ENCODE measurements at regions not wholly inside any gene's neighbourhood (a gene's known extent, or its start where the extent isn't known, plus 50 kb on each side); places are given as distances from the start of the nearest gene placed in this dataset.
A peak's percentile ranks its signal among the peaks of the same experiment; 100 is the strongest.
"Not testable (repeated sequence)": the region's sequence is repeated elsewhere in the genome, so short reads cannot be mapped to it uniquely, and the experiment has no call there.

DNA sequence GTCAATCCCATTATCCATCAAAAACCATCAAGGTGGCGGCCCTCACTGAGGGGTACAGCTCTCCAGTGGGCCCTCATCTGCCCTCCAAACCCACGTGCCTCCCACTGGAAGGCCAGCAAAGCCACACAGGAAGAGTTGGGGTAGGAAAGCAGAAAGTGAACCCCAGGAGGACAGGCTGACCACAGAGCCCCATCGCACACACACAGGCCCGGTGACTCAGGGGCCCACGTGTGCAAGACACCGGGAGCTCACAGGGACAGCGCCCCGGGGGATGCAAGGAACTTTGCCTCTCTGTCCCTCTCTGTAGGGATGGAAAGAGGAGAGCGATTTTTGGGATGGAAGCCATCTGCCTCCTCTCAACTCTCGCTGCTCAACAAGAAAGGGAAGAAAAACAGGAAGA, 85.0 kb upstream of the FRG2C start:
- not testable (repeated sequence) for H3K4me3 ChIP-seq (IDR thresholded peaks at IDR 0.05; ENCODE audit: insufficient read depth, low read depth, low read length); H3K9ac ChIP-seq; H3K4me1 ChIP-seq (ENCODE audit: low read depth, poor library complexity, severe bottlenecking); H3K27me3 ChIP-seq (ENCODE audit: insufficient read depth, low read depth); H2AFZ ChIP-seq (ENCODE audit: low read depth); H3K36me3 ChIP-seq (ENCODE audit: insufficient read depth); H3K27ac ChIP-seq; H3K79me2 ChIP-seq (ENCODE audit: insufficient read depth, low read depth); H4K20me1 ChIP-seq (ENCODE audit: insufficient read depth)
- peak overlapping the region; percentile 17; the same call in 1 of the 2 replicates for H3K4me2 ChIP-seq

DNA sequence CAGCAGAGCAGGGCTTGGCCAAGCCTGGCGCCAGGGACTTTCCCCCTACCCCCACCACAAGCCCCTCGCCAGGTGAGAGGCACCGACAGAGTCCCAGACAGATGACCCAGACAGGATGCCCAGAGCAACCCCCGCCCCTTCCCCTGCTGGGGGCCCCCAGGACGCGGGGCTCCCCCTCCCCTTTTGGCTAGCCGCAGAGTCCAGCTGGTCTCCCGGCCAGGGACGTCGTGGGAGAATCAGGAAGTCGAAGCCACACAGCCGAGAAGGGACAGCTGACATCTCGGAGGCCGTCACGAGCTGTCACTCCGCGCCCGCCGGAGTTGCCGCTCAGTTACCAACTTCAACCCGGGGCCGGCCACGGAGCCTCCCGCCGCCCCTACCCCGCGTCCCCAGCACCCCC, 84.6 kb upstream of the FRG2C start:
- not testable (repeated sequence) for H3K27me3 ChIP-seq (ENCODE audit: insufficient read depth, low read depth); H3K9ac ChIP-seq; H2AFZ ChIP-seq (ENCODE audit: low read depth); H3K79me2 ChIP-seq (ENCODE audit: insufficient read depth, low read depth); H3K4me1 ChIP-seq (ENCODE audit: low read depth, poor library complexity, severe bottlenecking); H3K27ac ChIP-seq; H4K20me1 ChIP-seq (ENCODE audit: insufficient read depth); H3K36me3 ChIP-seq (ENCODE audit: insufficient read depth); H3K4me3 ChIP-seq (IDR thresholded peaks at IDR 0.05; ENCODE audit: insufficient read depth, low read depth, low read length)
- peak overlapping the region; percentile 17; the same call in 1 of the 2 replicates for H3K4me2 ChIP-seq

DNA sequence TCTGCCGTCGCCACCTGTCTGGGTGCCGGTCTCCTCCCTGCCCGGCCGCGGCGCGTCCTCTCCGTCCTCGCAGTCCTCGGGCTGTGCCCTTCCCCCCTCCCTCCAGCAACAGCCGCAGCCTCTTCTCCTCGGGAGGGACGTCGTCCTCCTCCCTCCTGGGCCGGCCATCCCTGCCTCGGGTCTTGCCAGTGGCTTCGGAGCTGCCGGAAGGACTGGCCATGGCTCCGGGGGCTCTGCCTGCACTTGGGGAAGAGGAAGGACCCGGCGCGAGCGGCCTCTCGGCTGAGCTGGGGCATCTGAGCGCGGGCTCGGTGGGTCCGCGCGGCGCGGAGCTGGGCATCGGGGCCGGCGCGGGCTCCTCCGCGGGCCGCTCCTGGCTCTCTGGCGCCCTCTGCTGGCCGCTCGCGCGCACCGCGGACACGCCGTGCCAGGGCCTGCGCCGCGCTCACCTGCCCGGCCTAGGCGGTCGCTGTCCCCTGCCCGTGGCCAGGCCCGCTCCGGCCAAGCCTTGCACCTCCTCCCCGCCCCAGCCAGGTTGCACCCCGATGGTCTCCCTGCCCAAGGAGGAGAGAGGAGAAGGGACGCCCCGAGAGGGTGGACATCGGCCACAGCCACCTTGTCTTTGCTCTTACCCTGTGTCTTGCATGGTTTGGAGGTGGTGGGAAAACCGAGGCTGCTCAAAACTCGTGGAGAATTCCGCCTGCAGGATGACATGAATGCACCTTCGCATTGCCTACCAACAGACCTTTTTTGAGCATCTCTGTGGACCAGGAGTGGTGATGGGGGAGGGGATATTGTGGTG, 83.9 kb upstream of the FRG2C start:
- H3K27ac ChIP-seq; H3K36me3 ChIP-seq (ENCODE audit: insufficient read depth): not testable (repeated sequence)

DNA sequence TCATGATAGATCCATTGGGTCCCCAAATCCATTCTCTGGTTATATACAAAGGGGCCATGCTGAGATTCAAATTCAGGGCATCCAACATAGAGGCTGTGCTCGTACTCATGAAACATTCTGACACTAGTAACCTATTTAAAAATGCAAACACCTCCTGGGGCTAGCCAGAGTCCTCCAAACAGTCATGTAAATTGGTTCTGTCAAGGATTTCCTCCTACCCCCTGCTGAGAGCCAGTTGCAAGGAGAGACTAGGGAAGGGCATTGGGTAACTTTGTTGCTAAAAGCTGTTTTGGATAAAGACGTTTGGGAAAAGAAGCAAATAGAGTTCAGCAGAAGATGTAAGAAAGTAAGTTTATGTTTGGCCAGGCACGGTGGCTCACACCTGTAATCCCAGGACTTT, 81.6 kb upstream of the FRG2C start:
- H3K27ac ChIP-seq; H2AFZ ChIP-seq (ENCODE audit: low read depth); H3K79me2 ChIP-seq (ENCODE audit: insufficient read depth, low read depth); H3K27me3 ChIP-seq (ENCODE audit: insufficient read depth, low read depth); H4K20me1 ChIP-seq (ENCODE audit: insufficient read depth); H3K4me2 ChIP-seq; H3K4me1 ChIP-seq (ENCODE audit: low read depth, poor library complexity, severe bottlenecking); H3K9ac ChIP-seq; H3K36me3 ChIP-seq (ENCODE audit: insufficient read depth); H3K4me3 ChIP-seq (IDR thresholded peaks at IDR 0.05; ENCODE audit: insufficient read depth, low read depth, low read length): not testable (repeated sequence)

More for the DNA sequence above, 83.9 kb upstream of the FRG2C start:
- not testable (repeated sequence) for H4K20me1 ChIP-seq (ENCODE audit: insufficient read depth); H3K79me2 ChIP-seq (ENCODE audit: insufficient read depth, low read depth); H3K4me3 ChIP-seq (IDR thresholded peaks at IDR 0.05; ENCODE audit: insufficient read depth, low read depth, low read length); H3K9ac ChIP-seq; H3K27me3 ChIP-seq (ENCODE audit: insufficient read depth, low read depth); H3K4me1 ChIP-seq (ENCODE audit: low read depth, poor library complexity, severe bottlenecking)
- H2AFZ ChIP-seq (ENCODE audit: low read depth): peak overlapping the region; percentile 79
- peak overlapping the region; percentile 29; the same call in 1 of the 2 replicates for H3K4me2 ChIP-seq

DNA sequence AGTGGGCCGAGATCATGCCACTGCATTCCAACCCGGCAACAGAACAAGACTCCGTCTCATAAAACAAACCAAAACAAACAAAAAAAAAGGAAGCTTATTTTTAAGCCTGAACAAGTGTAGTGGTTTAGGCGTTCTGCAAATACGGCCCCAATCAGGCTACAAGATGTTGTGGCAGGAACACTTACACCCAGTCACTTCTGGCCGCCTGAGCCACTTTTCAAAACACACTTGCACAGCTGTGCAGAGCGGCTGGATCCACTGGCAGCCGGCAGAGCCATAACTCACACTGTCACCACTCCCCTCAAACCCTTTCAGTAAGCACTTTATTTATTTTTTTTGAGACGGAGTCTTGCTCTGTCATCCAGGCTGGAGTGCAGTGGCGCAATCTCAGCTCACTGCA, 81.0 kb upstream of the FRG2C start:
- H2AFZ ChIP-seq (ENCODE audit: low read depth); H3K4me2 ChIP-seq; H4K20me1 ChIP-seq (ENCODE audit: insufficient read depth); H3K9ac ChIP-seq; H3K4me3 ChIP-seq (IDR thresholded peaks at IDR 0.05; ENCODE audit: insufficient read depth, low read depth, low read length); H3K36me3 ChIP-seq (ENCODE audit: insufficient read depth); H3K4me1 ChIP-seq (ENCODE audit: low read depth, poor library complexity, severe bottlenecking); H3K27ac ChIP-seq; H3K79me2 ChIP-seq (ENCODE audit: insufficient read depth, low read depth); H3K27me3 ChIP-seq (ENCODE audit: insufficient read depth, low read depth): not testable (repeated sequence)

DNA sequence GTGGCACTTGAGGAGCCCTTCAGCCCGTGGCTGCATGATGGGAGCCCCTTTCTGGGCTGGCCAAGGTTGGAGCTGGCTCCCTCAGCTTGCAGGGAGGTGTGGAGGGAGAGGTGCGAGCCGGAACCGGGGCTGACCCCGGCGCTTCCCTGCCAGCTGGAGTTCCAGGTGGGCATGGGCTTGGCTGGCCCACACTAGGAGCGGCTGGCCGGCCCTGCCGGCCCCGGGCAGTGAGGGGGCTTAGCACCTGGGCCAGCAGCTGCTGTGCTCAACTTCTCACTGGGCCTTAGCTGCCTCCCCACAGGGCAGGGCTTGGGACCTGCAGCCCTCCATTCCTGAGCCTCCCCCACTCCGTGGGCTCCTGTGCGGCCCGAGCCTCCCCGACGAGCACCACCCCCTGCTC, 76.4 kb upstream of the FRG2C start:
- not testable (repeated sequence) for H3K79me2 ChIP-seq (ENCODE audit: insufficient read depth, low read depth); H3K9ac ChIP-seq; H3K36me3 ChIP-seq (ENCODE audit: insufficient read depth); H3K4me1 ChIP-seq (ENCODE audit: low read depth, poor library complexity, severe bottlenecking); H3K27ac ChIP-seq; H3K4me3 ChIP-seq (IDR thresholded peaks at IDR 0.05; ENCODE audit: insufficient read depth, low read depth, low read length); H3K4me2 ChIP-seq; H4K20me1 ChIP-seq (ENCODE audit: insufficient read depth); H3K27me3 ChIP-seq (ENCODE audit: insufficient read depth, low read depth); H2AFZ ChIP-seq (ENCODE audit: low read depth)

DNA sequence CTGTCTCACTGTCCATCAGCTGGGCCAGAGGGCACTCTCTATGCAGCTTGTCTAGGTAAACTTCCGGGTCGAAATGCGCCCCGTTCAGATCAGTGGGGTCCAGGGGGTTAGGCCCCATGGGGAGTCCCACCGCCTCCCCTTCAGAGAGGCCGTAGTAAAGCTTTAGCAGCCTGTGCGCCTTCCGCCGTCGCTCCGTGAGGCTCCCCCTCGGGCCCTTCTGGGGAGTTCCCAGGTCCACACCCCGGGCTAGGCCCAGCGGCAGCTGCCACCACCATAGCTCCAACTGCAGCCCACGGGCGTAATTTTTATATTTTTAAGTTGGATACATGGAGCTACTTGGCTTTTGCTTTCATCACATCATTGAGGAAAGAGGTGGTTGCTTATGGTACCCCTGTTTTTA, 73.7 kb upstream of the FRG2C start:
- not testable (repeated sequence) for H3K79me2 ChIP-seq (ENCODE audit: insufficient read depth, low read depth); H3K9ac ChIP-seq; H3K4me1 ChIP-seq (ENCODE audit: low read depth, poor library complexity, severe bottlenecking); H4K20me1 ChIP-seq (ENCODE audit: insufficient read depth); H3K36me3 ChIP-seq (ENCODE audit: insufficient read depth); H2AFZ ChIP-seq (ENCODE audit: low read depth); H3K27ac ChIP-seq; H3K4me3 ChIP-seq (IDR thresholded peaks at IDR 0.05; ENCODE audit: insufficient read depth, low read depth, low read length); H3K27me3 ChIP-seq (ENCODE audit: insufficient read depth, low read depth); H3K4me2 ChIP-seq

DNA sequence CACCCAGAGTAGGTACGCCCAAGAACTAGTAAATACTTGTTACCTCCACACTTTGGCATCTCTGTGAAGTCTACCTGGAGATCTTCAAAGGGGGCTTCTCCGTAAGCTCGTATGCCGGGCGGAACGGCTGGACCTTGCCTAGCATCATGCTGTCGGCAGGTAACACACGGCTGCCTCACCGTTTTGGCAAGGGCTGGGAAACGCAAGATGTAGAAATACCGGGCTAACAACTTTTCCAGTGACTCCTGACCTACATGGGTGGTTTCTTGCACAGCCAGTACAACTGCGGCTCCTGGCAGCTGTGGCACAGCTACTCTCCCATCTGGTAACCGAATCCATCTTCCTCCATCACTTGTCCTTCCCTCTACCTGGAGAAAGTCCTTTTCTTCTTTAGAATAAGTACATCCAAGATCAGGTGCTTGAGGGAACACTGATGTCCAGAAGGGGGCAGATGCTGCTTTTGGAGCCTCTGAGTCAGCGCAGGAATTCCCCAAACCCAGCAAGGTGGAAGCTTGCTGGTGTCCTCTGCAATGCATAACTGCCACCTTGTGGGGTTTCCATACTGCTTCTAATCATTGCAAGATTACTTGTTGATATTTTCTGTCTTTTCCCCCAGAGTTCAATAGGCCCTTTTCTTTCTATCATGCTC, 59.7 kb upstream of the FRG2C start:
- not testable (repeated sequence) for H3K4me2 ChIP-seq; H3K36me3 ChIP-seq (ENCODE audit: insufficient read depth); H4K20me1 ChIP-seq (ENCODE audit: insufficient read depth); H3K4me3 ChIP-seq (IDR thresholded peaks at IDR 0.05; ENCODE audit: insufficient read depth, low read depth, low read length); H2AFZ ChIP-seq (ENCODE audit: low read depth); H3K27me3 ChIP-seq (ENCODE audit: insufficient read depth, low read depth); H3K4me1 ChIP-seq (ENCODE audit: low read depth, poor library complexity, severe bottlenecking); H3K79me2 ChIP-seq (ENCODE audit: insufficient read depth, low read depth); H3K27ac ChIP-seq; H3K9ac ChIP-seq

DNA sequence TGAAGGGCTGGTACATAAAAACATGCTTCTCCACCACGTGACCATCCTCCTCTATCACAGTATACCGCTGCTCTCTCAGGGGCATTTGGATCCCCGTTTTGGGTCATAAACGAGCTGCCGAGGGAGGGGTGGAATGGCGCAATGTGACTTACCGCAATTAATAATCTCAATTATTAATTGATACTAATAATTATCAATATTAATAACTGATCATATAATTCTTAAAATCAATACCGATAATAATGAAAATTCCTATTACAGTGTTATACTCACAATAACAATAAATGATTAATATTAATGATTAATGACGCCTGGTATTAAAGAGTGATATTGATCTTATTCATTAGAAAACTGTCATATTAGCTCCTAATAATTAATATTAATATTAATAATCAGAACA, 56.1 kb upstream of the FRG2C start:
- not testable (repeated sequence) for H3K27ac ChIP-seq; H4K20me1 ChIP-seq (ENCODE audit: insufficient read depth); H3K4me3 ChIP-seq (IDR thresholded peaks at IDR 0.05; ENCODE audit: insufficient read depth, low read depth, low read length); H3K9ac ChIP-seq; H3K4me2 ChIP-seq; H3K36me3 ChIP-seq (ENCODE audit: insufficient read depth); H2AFZ ChIP-seq (ENCODE audit: low read depth); H3K27me3 ChIP-seq (ENCODE audit: insufficient read depth, low read depth); H3K79me2 ChIP-seq (ENCODE audit: insufficient read depth, low read depth); H3K4me1 ChIP-seq (ENCODE audit: low read depth, poor library complexity, severe bottlenecking)

DNA sequence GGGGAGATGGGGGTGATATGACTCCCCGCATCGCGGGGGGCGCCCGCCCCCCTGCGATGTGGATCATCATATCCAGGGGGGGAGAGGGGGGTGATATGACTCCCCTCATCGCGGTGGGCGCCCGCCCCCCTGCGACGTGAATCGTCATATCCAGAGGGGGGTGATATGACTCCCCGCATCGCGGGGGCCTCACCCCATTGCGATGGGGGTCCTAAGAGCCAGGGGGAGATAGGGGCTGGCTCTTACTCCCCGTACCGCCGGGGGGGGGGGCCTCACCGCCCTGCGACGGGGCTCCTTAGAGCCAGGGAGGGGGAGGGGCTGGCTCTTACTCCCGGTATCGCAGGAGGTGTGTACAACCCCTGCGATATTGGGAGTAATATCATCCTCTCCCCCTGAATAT, 54.5 kb upstream of the FRG2C start:
- H4K20me1 ChIP-seq (ENCODE audit: insufficient read depth); H3K36me3 ChIP-seq (ENCODE audit: insufficient read depth); H3K4me1 ChIP-seq (ENCODE audit: low read depth, poor library complexity, severe bottlenecking); H3K79me2 ChIP-seq (ENCODE audit: insufficient read depth, low read depth); H3K4me2 ChIP-seq; H3K27me3 ChIP-seq (ENCODE audit: insufficient read depth, low read depth); H3K27ac ChIP-seq; H3K4me3 ChIP-seq (IDR thresholded peaks at IDR 0.05; ENCODE audit: insufficient read depth, low read depth, low read length); H3K9ac ChIP-seq; H2AFZ ChIP-seq (ENCODE audit: low read depth): not testable (repeated sequence)
